Activated effector memory CD4-positive, alpha-beta T cell treated with Interleukin-2 at 50 U/mL for 16 hours (primary cell): ENCODE measurements at regions not wholly inside any gene's neighbourhood (a gene's known extent, or its start where the extent isn't known, plus 50 kb on each side); places are given as distances from the start of the nearest gene placed in this dataset.
"Not testable (repeated sequence)": the region's sequence is repeated elsewhere in the genome, so short reads cannot be mapped to it uniquely, and the experiment has no call there.

Source experiments
- DNase-seq: peaks from one replicate; pipeline ENCODE4 v3.0.0-alpha.2; 2020

GRCh38 chr3:124620600-124621063 is 109.6 kb upstream of the UMPS start:
- peak; percentile 14 for DNase-seq

DNA sequence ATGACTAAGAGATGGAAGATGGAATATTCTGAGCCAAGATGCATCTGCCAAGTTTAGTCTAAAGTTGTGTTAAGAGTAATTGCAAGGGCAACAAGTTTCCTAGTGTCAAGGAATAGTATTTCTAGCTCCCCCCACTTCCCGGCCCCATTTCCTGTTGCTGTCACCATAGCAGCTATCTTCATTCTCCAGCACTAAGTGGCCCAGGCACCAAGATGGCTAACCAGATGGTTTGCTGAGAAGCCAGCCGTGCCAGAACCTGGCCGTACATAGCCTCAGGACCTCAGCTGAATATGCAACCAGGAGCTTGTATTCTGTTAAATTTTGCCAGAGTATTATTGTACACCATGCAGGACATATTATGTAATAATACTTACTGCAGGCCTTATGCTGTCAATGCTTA is 108.8 kb upstream of the UMPS start:
- DNase-seq, result no peak

DNA sequence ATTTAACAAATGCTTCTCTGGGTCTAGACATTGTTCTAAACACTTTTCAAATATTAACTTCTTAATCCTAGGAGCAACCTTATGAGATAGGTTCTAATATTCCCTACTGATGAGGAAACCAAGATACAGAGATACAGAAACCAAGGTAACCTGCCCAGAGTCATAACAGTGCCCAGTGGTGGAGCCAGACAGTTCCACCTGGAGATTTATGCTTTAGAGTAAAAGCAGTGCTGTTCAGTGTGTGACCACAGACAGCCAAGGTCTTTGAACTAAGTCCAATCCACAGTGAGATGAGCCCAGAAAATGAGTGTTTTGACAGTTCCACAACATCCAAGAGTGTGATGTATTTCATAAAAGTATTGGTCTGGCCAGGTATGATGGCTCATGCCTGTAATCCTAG is 105.2 kb upstream of the UMPS start:
- DNase-seq, result no peak

GRCh38 chr3:124627501-124627908 is 102.7 kb upstream of the UMPS start:
- DNase-seq, result no peak

DNA sequence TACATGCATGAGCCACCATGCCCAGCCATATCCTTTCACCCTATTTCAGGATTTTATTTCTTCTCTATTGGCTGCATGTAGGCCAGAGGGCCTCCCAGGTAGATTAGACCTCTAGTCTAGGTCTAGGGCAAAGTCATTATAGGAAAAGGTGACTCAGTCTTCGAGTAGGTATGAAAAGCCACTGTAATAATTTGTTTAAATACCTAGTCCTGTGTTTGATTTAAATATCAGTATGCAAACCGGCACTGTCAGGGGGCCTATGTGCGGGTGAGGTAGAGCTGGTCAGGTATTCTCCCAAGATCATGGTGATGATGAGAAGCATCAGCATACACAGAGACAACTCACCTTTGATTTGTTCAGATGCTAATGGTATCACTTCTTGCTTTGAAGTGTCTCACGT is 101.4 kb upstream of the UMPS start:
- no peak for DNase-seq

DNA sequence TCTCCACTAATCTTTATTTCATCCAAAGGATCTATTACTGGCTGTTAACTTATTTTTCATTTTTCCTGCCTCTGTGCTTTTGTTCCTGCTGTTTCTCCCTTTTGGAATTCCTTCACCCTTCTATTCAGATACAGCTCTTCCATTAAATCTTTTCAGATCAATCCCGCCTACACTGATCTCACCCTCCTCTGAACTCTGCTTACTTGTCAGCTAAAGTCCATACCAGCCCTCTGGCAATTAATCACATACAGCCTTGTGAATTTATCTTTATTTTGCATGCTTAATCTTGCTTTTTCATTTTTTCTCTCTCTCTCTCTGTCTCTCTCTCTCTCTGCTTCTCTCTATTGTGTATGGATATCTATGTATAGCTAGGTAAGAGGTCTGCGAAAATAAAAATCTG is 100.8 kb upstream of the UMPS start:
- no peak for DNase-seq

GRCh38 chr3:124630960-124631359 is 99.3 kb upstream of the UMPS start:
- no peak for DNase-seq

- no peak for DNase-seq
Measured at GRCh38 chr3:124631727-124632126, 98.5 kb upstream of the UMPS start.

GRCh38 chr3:124632566-124633140 is 97.6 kb upstream of the UMPS start:
- DNase-seq, result no peak

GRCh38 chr3:124633524-124633923 is 96.7 kb upstream of the UMPS start:
- no peak for DNase-seq

- DNase-seq, result no peak
Measured at GRCh38 chr3:124634210-124635168, 95.8 kb upstream of the UMPS start.

GRCh38 chr3:124635169-124635539 is 95.1 kb upstream of the UMPS start:
- no peak for DNase-seq

DNA sequence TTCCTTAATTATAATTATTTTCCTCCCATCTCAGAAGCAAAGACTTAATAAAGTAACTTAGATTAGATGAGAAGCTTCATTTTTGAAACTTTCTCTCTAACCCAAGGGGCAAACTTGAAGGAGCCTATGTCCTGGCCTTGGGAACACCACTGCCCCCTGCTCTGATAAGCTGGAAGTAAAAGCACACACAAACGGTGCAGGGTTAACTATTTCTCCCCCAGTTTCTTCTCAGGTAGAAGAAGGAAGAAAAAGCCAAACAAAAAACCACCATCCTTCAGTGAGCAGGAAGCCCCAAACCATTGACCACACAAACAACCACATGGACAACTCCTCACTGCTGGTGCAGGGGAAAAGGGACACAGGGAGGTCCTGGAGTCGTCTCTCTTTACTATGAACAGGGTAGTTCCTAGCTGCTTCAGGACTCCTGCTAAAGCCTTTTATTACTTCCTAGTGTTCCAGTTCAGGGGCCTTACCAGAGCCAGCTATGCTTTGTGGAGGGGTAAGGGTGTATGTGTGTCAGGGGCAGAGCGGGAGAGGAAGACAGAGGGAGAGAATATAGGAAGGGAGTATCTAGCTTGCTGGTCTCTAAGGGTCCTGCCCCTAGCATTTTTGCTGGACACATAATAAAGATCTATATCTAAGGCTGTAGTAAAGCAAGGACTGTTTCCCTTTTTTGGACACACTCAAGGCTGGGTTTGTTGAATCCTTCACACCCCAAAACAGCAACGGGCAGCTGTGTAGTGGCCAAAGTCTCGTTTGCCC is 94.0 kb upstream of the UMPS start:
- no peak for DNase-seq

DNA sequence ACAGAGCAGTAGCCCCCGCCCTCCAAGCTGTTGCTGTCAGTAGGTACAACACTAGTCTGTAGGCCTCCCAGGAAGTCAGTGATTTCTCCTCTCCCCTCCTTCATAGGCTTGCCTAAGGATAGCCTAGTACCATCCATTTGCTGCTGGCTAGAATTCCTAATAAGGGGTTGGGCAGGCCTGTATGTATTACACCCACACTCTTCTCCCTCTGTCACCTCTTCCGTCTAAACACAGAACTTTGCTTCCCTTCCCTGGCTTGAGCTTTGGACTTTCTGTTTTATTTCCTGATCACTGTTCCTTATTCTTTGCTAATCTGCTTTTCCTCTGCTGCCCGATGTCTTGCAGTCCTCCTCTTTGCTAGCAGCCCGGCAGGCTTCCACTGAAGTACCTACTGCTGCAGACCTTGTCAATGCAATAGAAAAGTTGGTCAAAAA is 93.4 kb upstream of the UMPS start:
- no peak for DNase-seq

- DNase-seq, result no peak
Measured at GRCh38 chr3:124639406-124640237, 90.6 kb upstream of the UMPS start.

DNA sequence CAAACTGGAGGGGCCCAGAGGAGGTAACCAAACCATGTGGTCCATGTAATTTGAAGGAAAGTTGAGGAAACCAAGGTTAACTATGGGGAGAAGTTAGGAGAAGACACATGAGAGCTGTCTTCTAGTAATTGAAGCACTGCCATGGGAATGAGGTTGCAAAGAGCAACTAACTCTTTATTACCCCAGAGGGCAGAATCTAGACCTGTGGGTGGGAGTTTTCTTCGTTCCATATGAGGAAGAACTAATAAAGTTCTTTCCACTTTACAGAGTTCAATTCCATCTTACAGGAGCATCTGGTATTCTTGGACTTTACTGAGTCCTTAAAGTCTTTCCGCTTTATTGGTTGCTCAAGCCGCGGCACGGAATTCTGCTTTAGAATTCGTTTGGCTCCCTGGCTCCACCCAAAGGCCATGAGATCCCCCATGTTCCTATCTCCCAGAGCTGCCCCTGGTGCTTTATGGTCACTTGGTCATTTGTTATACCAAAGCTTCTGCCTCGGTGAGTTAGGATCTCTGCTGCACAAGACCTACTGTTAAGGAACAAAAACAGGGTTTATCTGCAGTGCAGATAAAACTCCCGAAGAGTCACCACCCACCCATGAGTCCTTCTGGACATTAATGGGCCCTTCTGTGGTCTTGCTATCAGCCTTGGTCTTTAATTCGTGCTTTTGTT is 89.5 kb upstream of the UMPS start:
- no peak for DNase-seq

- no peak for DNase-seq
Measured at GRCh38 chr3:124643453-124643852, 86.8 kb upstream of the UMPS start.

DNA sequence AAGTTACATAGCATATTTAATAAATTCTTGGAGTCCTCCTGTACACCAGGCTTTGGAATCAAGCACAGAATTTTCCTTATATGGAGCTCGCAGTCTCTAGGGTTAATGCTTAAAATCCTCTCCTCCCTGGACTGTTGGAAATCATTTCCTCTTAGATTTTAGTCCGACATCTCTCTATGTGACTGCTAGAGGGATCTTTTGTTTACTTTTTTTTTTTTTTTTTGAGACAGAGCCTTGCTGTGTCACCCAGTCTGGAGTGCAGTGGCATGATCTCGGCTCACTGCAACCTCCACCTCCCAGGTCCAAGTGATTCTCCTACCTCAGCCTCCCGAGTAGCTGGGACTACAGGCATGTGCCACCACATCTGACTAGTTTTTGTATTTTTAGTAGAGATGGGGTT is 84.1 kb upstream of the UMPS start:
- not testable (repeated sequence) for DNase-seq

GRCh38 chr3:124648551-124648950 is 81.7 kb upstream of the UMPS start:
- DNase-seq, result no peak

DNA sequence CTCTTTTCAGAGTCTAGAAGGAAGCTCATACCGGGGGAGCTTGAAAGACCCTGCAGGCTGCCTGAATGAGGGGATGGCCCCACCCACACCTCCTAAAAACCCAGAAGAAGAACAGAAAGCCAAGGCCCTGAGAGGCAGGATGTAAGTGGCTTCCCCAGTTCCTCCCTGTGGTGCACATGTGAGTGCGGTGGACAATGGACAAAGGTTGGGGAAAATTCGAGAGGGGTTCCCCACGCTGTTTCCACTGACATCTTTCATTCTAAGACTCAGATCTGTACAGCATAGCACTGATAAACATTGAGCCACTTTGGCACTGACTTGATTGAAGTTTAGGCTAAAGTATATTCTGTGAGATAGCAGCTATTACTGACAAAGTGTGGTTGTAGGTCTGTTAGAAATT is 79.5 kb upstream of the UMPS start:
- DNase-seq, result no peak

- not testable (repeated sequence) for DNase-seq
Measured at GRCh38 chr3:124651416-124651815, 78.8 kb upstream of the UMPS start.

GRCh38 chr3:124652009-124652408 is 78.2 kb upstream of the UMPS start:
- DNase-seq, result no peak
